RWPE2 (cell line): ENCODE measurements at regions not wholly inside any gene's neighbourhood (a gene's known extent, or its start where the extent isn't known, plus 50 kb on each side); places are given as distances from the start of the nearest gene placed in this dataset.

Experiments
- ATAC-seq: fragments of 200-7000 bp; cut with Tn5 transposase; 3 replicates; pipeline ENCODE4 v1.9.1; 2021; ENCODE audit warnings: low read depth
- DNase-seq: peaks from one replicate; pipeline ENCODE4 v3.0.0-alpha.2; 2020; ENCODE audit warnings: low spot score
- H3K27ac ChIP-seq: fragments of 450-650 bp; 2 replicates; pipeline ENCODE4 v1.5.1; 2017; ENCODE audit warnings: mild to moderate bottlenecking; ENCODE audit not compliant: poor library complexity, severe bottlenecking
- H3K27me3 ChIP-seq: fragments of 250-450 bp; sonication (Bioruptor Pico); 2 replicates; pipeline ENCODE4 v1.5.1; 2021; ENCODE audit warnings: mild to moderate bottlenecking, moderate library complexity; ENCODE audit not compliant: insufficient read depth, poor library complexity, severe bottlenecking
- H3K36me3 ChIP-seq: fragments of 250-450 bp; sonication (Bioruptor Pico); 2 replicates; pipeline ENCODE4 v1.5.1; 2020; ENCODE audit warnings: low read depth, mild to moderate bottlenecking, moderate library complexity
- H3K4me1 ChIP-seq: fragments of 250-450 bp; sonication (Bioruptor Pico); 2 replicates; pipeline ENCODE4 v1.5.1; 2021; ENCODE audit warnings: mild to moderate bottlenecking, moderate library complexity; ENCODE audit not compliant: insufficient read depth, poor library complexity, severe bottlenecking
- H3K4me3 ChIP-seq: fragments of 250-450 bp; sonication (Bioruptor Pico); 2 replicates; pipeline ENCODE4 v1.5.1; 2021; ENCODE audit warnings: mild to moderate bottlenecking, moderate library complexity; ENCODE audit not compliant: severe bottlenecking
- H3K9me3 ChIP-seq: fragments of 250-450 bp; sonication (Bioruptor Pico); 2 replicates; pipeline ENCODE4 v1.5.1; 2021; ENCODE audit warnings: mild to moderate bottlenecking, moderate library complexity; ENCODE audit not compliant: severe bottlenecking
- CTCF ChIP-seq: fragments of 450-650 bp; IDR thresholded peaks from one replicate; pipeline ENCODE4 v1.5.1; 2017; ENCODE audit warnings: mild to moderate bottlenecking, moderate library complexity; ENCODE audit not compliant: poor library complexity, severe bottlenecking

DNA sequence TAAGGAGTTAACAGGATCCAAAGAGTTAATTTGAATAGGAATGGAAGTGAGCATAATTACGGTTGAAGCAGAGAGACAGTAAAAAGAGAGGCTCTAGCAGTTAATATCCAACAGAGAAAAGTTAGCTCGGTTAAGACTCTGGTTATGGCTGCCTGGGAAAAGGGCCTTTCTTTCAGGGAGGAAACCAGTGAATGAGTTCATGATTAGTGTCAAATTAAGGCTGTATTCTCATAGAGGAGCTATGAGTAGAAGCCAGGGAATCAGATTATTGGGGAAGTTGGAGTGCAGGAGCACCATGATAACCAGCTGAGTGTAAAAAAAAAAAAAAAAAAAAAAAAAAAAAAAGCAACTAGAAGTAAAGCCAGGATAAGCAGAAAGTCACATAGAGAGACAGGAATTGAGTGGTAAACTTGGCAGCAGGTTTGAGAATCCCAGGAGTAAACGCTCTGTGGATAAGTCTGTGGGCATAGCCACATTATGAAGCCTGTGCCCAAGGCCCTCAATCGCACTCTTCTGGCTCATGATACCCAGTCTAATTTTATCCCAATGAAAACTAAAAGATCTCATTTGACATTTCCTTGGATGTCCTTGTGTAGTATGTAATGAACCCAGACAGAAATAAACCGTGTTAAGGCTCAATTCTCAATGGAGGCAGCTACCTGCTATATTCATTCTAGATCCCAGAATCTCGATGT, 372.6 kb upstream of the MPDZ start:
- TF ChIP-seq CTCF = no peak
- DNase-seq = no peak
- Histone ChIP-seq H3K9me3 (peaks cover 6% of the 10 kb centered on the region), H3K27ac (no peak overlapping the region), H3K4me3 (no peak overlapping the region), H3K4me1 (no peaks in the 10 kb centered on the region), H3K27me3 (no peaks in the 10 kb centered on the region), H3K36me3 (no peaks in the 10 kb centered on the region)
- ATAC-seq = no peak

DNA sequence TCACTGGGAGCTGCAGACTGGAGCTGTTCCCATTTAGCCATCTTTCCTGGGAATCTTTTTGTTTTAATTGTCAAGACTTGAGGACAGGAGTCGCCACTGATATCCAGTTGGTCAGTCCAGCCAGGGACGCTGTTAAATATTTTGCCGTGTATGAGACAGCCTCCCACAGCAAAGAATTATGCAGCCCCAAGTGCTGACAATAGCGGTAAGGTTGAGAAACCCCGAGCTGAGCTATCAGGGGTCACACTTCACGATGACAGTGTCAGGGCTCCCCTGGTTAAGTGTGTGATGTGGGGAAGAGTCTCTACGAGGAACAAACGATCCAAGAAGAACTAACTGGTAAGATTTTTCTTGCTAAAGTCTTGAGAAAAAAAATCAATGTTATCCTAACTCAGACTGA, 372.0 kb upstream of the MPDZ start:
- H3K27ac ChIP-seq = no peak overlapping the region
- H3K27me3 ChIP-seq = no peaks in the 10 kb centered on the region
- H3K4me1 ChIP-seq = peaks cover 3% of the 10 kb centered on the region
- peaks cover 6% of the 10 kb centered on the region for H3K9me3 ChIP-seq
- DNase-seq (no peak), ATAC-seq (no peak)
- no peaks in the 10 kb centered on the region for H3K36me3 ChIP-seq
- no peak for TF ChIP-seq CTCF
- no peak overlapping the region for H3K4me3 ChIP-seq

DNA sequence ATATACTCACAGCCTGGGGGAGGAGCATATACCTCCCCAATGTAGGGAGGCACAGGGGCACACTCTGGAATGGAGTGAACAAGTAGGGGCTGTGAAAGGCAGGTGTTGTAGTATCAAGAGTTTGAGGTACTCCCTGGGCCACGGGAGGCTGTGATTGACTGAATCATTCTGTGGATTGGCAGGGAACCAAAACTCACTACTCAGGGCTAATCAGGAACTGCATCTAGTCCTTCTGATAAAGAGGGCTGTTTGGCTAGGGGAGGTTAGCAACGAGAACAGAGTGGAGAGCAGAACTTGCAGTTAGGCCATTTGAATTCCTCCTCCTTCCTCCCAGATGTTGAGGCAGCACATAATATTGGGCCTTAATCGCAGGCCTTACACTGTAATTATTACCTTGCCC, 369.2 kb upstream of the MPDZ start:
- Histone ChIP-seq H3K36me3 (no peaks in the 10 kb centered on the region), H3K27ac (no peak overlapping the region), H3K4me3 (no peak overlapping the region), H3K9me3 (peaks cover 6% of the 10 kb centered on the region), H3K27me3 (no peaks in the 10 kb centered on the region), H3K4me1 (peaks cover 3% of the 10 kb centered on the region)
- no peak for ATAC-seq
- no peak for TF ChIP-seq CTCF
- no peak for DNase-seq

DNA sequence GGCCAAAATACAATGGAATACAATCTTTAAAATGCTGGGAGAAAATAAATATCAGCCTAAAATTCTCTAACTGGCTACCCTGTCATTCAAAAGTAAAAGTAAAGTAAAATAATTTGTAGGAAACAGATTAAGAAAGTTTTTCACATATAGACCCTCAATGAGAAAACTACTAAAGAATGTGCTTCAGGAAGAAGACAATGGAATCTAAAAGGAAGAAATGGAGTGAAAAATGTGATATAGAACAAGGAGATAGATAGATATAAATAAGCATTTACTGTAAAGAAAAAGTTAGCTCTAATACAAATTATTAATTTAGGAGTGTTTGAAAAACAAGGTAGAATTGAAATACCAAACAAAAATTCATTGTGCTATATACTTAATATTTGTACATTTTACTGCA, 368.6 kb upstream of the MPDZ start:
- ATAC-seq (no peak), DNase-seq (no peak)
- no peak overlapping the region for H3K4me3 ChIP-seq
- no peaks in the 10 kb centered on the region for H3K27me3 ChIP-seq
- no peak for TF ChIP-seq CTCF
- peaks cover 3% of the 10 kb centered on the region for H3K4me1 ChIP-seq
- H3K36me3 ChIP-seq = no peaks in the 10 kb centered on the region
- H3K9me3 ChIP-seq = peaks cover 6% of the 10 kb centered on the region
- H3K27ac ChIP-seq = no peak overlapping the region

DNA sequence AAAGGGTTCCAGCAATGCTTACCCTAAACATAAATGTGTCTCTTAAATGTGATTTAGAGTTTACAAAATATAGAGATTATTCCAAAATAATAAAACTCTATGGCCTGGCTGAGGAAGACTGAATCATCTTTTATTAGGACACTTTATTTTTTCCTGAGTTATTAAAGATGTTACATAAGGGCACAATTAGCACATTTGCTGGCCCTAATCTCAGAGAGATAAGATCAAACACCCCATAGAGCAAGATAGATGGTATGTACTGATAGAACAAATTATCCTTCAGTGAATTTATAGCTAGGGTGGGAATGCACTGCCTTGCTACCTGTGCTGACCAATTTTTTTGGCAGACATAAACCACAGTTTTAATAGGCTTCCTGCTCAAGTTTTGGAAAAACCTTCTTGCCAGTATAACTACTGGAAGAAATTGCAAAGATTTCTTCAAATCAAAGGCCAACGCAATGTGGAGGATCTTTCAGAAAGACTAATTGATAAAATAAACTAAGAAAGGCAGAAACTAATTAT, 367.1 kb upstream of the MPDZ start:
- peaks cover 6% of the 10 kb centered on the region for H3K9me3 ChIP-seq
- no peak for TF ChIP-seq CTCF

More for the DNA sequence above, 367.1 kb upstream of the MPDZ start:
- no peak for DNase-seq
- Histone ChIP-seq H3K27ac (no peak overlapping the region), H3K4me1 (peaks cover 3% of the 10 kb centered on the region), H3K4me3 (no peak overlapping the region), H3K36me3 (no peaks in the 10 kb centered on the region), H3K27me3 (no peaks in the 10 kb centered on the region)
- no peak for ATAC-seq
